Tibial nerve (tissue), 4 donors: ENCODE measurements at regions not wholly inside any gene's neighbourhood (a gene's known extent, or its start where the extent isn't known, plus 50 kb on each side); places are given as distances from the start of the nearest gene placed in this dataset.

Source experiments
- EP300 ChIP-seq, 2 donors: sonication (generic); formaldehyde crosslinking; IDR thresholded peaks; one replicate each; pipeline ENCODE4 v1.6.1; 2017; ENCODE audit warnings: antibody characterized with exemption in 2 of 2, mild to moderate bottlenecking in 1 of 2
- TF ChIP-seq, protein P1 (sequence below), 5 experiments: fragments of 200-600 bp in 3 of 5; fragments of 450-650 bp in 2 of 5; sonication (generic) in 3 of 5; IDR thresholded peaks; one replicate each; pipeline ENCODE4 v1.5.1; 2016 to 2019; ENCODE audit warnings: antibody characterized with exemption in 5 of 5, mild to moderate bottlenecking in 3 of 5, moderate library complexity in 2 of 5

DNA sequence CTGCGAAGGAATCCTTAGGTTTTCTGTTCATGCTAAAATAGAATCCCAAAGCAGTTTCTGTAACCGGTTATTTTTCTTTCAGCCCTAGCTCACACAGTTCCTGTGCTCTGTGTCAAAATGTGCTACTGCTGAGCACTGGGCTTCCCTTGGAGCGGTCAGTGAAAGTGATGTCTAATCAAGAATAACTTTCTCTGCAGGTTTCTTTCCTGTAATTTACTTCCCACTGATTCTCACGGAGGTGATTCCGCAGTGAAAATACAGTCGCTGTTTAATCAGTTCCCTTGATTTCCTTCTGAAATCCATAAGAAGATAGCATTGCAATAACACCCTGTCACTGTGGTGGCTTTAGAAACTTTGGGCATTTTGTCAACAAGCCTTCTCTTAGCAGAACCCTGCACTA, 112.0 kb upstream of the ISL1 start:
- TF ChIP-seq, protein P1, sequence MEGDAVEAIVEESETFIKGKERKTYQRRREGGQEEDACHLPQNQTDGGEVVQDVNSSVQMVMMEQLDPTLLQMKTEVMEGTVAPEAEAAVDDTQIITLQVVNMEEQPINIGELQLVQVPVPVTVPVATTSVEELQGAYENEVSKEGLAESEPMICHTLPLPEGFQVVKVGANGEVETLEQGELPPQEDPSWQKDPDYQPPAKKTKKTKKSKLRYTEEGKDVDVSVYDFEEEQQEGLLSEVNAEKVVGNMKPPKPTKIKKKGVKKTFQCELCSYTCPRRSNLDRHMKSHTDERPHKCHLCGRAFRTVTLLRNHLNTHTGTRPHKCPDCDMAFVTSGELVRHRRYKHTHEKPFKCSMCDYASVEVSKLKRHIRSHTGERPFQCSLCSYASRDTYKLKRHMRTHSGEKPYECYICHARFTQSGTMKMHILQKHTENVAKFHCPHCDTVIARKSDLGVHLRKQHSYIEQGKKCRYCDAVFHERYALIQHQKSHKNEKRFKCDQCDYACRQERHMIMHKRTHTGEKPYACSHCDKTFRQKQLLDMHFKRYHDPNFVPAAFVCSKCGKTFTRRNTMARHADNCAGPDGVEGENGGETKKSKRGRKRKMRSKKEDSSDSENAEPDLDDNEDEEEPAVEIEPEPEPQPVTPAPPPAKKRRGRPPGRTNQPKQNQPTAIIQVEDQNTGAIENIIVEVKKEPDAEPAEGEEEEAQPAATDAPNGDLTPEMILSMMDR (IDR thresholded peaks at IDR 0.05) = no peak
- no peak for TF ChIP-seq EP300 (IDR thresholded peaks at IDR 0.05)
